Upper lobe of right lung (tissue), 1 donor: ENCODE measurements at regions not wholly inside any gene's neighbourhood (a gene's known extent, or its start where the extent isn't known, plus 50 kb on each side); places are given as distances from the start of the nearest gene placed in this dataset.

Experiments used
- ATAC-seq: fragments of 200-7000 bp; cut with Tn5 transposase; one replicate; pipeline ENCODE4 v1.9.1; 2020; ENCODE audit warnings: mild to moderate bottlenecking, moderate library complexity
- DNase-seq: peaks from one replicate; pipeline ENCODE4 v3.0.0-alpha.2; 2020
- H3K27ac ChIP-seq: fragments of 200-600 bp; one replicate; pipeline ENCODE4 v1.8.0; 2022
- H3K27me3 ChIP-seq: fragments of 200-600 bp; one replicate; pipeline ENCODE4 v1.8.0; 2022; ENCODE audit warnings: mild to moderate bottlenecking
- H3K36me3 ChIP-seq: fragments of 200-600 bp; one replicate; pipeline ENCODE4 v1.8.0; 2022
- H3K4me1 ChIP-seq: fragments of 200-600 bp; one replicate; pipeline ENCODE4 v1.8.0; 2022
- H3K4me3 ChIP-seq: fragments of 200-600 bp; one replicate; pipeline ENCODE4 v1.8.0; 2022; ENCODE audit warnings: mild to moderate bottlenecking
- H3K9me3 ChIP-seq: fragments of 200-600 bp; one replicate; pipeline ENCODE4 v1.8.0; 2022
- CTCF ChIP-seq: fragments of 200-600 bp; IDR thresholded peaks from one replicate; pipeline ENCODE4 v1.8.0; 2022; ENCODE audit warnings: antibody characterized with exemption
- intact Hi-C: fragments of 100-400 bp; cut with DNase I; formaldehyde crosslinking; loops from one replicate; pipeline ENCODE4 v1.11.0; 2022
- donor health status: DM: no; HTN: yes; CAD: no; lungs with severe emphysema.

GRCh38 chr3:181623924-181624694 lies 87.6 kb upstream of the SOX2 start:
- no peak overlapping the region for H3K4me3 ChIP-seq
- H3K4me1 ChIP-seq: no peaks in the 10 kb centered on the region
- intact Hi-C loops: no loop called here
- DNase-seq (no peak), ATAC-seq (no peak)
- no peaks in the 10 kb centered on the region for H3K36me3 ChIP-seq
- H3K27ac ChIP-seq: no peak overlapping the region
- no peaks in the 10 kb centered on the region for H3K27me3 ChIP-seq
- TF ChIP-seq CTCF: no peak
- H3K9me3 ChIP-seq: no peaks in the 10 kb centered on the region

GRCh38 chr3:181622365-181622764 lies 89.4 kb upstream of the SOX2 start:
- Histone ChIP-seq H3K4me1 (no peaks in the 10 kb centered on the region), H3K9me3 (no peaks in the 10 kb centered on the region), H3K36me3 (no peaks in the 10 kb centered on the region), H3K27ac (no peak overlapping the region), H3K4me3 (no peak overlapping the region), H3K27me3 (no peaks in the 10 kb centered on the region)
- TF ChIP-seq CTCF: no peak
- no peak for DNase-seq
- intact Hi-C loops: no loop called here
- ATAC-seq: no peak

- TF ChIP-seq CTCF: no peak
- no peak overlapping the region for H3K27ac ChIP-seq
- no peak overlapping the region for H3K4me3 ChIP-seq
- no peaks in the 10 kb centered on the region for H3K9me3 ChIP-seq
- ATAC-seq (no peak), DNase-seq (no peak)
- H3K4me1 ChIP-seq: no peaks in the 10 kb centered on the region
- intact Hi-C loops: no loop called here
- no peaks in the 10 kb centered on the region for H3K36me3 ChIP-seq
- H3K27me3 ChIP-seq: no peaks in the 10 kb centered on the region
Measured at GRCh38 chr3:181619897-181620296, 91.8 kb upstream of the SOX2 start.

- H3K4me3 ChIP-seq: no peak overlapping the region
- no peaks in the 10 kb centered on the region for H3K36me3 ChIP-seq
- H3K27me3 ChIP-seq: no peaks in the 10 kb centered on the region
- TF ChIP-seq CTCF: no peak
- ATAC-seq (no peak), DNase-seq (no peak)
- intact Hi-C loops: no loop called here
- H3K27ac ChIP-seq: no peak overlapping the region
- H3K9me3 ChIP-seq: no peaks in the 10 kb centered on the region
- no peaks in the 10 kb centered on the region for H3K4me1 ChIP-seq
Measured at GRCh38 chr3:181618260-181618659, 93.5 kb upstream of the SOX2 start.

- no peak for TF ChIP-seq CTCF
- no peaks in the 10 kb centered on the region for H3K36me3 ChIP-seq
- H3K27ac ChIP-seq: no peak overlapping the region
- ATAC-seq: no peak
- no peaks in the 10 kb centered on the region for H3K27me3 ChIP-seq
- no peaks in the 10 kb centered on the region for H3K9me3 ChIP-seq
- intact Hi-C loops: no loop called here
- H3K4me1 ChIP-seq: no peaks in the 10 kb centered on the region
- no peak for DNase-seq
- H3K4me3 ChIP-seq: no peak overlapping the region
Measured at GRCh38 chr3:181616088-181617070, 95.3 kb upstream of the SOX2 start.
